ENCODE measurements at regions not wholly inside any gene's neighbourhood (a gene's known extent, or its start where the extent isn't known, plus 50 kb on each side); places are given as distances from the start of the nearest gene placed in this dataset.
"Not testable (repeated sequence)": the region's sequence is repeated elsewhere in the genome, so short reads cannot be mapped to it uniquely, and the experiment has no call there.

GRCh38 chrX:131845201-131845600, 177.9 kb upstream of the STK26 start:
- ATAC-seq: no peak
- intact Hi-C loops (cut with DNase I): loop anchor here (10.0 kb wide), 2 partner anchors 230 to 790 kb away; no protein-coding TSS in a partner anchor

DNA sequence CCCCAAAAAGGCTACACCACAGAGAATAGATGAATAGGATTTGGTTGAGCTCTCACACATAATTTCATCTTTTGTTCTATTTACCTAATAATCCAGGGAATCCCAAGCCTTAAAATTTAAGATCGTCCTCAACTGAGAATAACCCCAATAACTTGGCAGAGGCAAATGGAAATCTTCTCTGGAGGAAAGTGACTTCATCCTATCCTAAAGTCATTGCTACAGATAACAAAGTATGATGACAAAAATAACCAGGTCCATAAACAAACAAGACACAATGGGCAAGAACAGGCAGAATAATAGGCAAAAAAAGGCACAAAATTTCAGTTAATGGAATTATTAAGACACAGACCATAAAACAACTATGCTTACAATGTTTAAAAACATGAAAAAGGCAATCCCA, 177.3 kb upstream of the STK26 start:
- Histone ChIP-seq H3K4me1 (no peaks in the 10 kb centered on the region), H3K27ac (no peak overlapping the region), H3K27me3 (ENCODE audit: insufficient read depth in 3 of 3, low read length in 2 of 3) (peaks cover 0 to 31% (median 0%) of the 10 kb centered on the region in 3 donors), H3K9me3 (no peaks in the 10 kb centered on the region), H3K4me3 (no peak overlapping the region), H3K36me3 (ENCODE audit: insufficient read depth in 1 of 2, low read depth in 1 of 2) (no peaks in the 10 kb centered on the region)
- 0 to 10% (median 9%) methylated on average over 1 of the region's 1 CpG for WGBS, 3 donors
- no peak for ATAC-seq
- TF ChIP-seq, protein P1, sequence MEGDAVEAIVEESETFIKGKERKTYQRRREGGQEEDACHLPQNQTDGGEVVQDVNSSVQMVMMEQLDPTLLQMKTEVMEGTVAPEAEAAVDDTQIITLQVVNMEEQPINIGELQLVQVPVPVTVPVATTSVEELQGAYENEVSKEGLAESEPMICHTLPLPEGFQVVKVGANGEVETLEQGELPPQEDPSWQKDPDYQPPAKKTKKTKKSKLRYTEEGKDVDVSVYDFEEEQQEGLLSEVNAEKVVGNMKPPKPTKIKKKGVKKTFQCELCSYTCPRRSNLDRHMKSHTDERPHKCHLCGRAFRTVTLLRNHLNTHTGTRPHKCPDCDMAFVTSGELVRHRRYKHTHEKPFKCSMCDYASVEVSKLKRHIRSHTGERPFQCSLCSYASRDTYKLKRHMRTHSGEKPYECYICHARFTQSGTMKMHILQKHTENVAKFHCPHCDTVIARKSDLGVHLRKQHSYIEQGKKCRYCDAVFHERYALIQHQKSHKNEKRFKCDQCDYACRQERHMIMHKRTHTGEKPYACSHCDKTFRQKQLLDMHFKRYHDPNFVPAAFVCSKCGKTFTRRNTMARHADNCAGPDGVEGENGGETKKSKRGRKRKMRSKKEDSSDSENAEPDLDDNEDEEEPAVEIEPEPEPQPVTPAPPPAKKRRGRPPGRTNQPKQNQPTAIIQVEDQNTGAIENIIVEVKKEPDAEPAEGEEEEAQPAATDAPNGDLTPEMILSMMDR (IDR thresholded peaks at IDR 0.05): no peak
- intact Hi-C loops (cut with DNase I): loop anchor here (10.0 kb wide), 2 partner anchors 229 to 789 kb away; no protein-coding TSS in a partner anchor
- no peak for DNase-seq

More at GRCh38 chrX:131845201-131845600, 177.9 kb upstream of the STK26 start:
- H3K9me3 ChIP-seq: no peaks in the 10 kb centered on the region
- no peaks in the 10 kb centered on the region for H3K4me1 ChIP-seq
- H3K27ac ChIP-seq: no peak overlapping the region
- no peaks in the 10 kb centered on the region for H3K36me3 ChIP-seq (ENCODE audit: insufficient read depth in 1 of 2, low read depth in 1 of 2)
- H3K4me3 ChIP-seq: no peak overlapping the region
- WGBS, 3 donors: 66 to 80% (median 69%) methylated on average over 2 of the region's 2 CpGs
- peaks cover 0 to 31% (median 0%) of the 10 kb centered on the region in 3 donors for H3K27me3 ChIP-seq (ENCODE audit: insufficient read depth in 3 of 3, low read length in 2 of 3)
- no peak for DNase-seq
- TF ChIP-seq, protein P1 (IDR thresholded peaks at IDR 0.05): no peak

DNA sequence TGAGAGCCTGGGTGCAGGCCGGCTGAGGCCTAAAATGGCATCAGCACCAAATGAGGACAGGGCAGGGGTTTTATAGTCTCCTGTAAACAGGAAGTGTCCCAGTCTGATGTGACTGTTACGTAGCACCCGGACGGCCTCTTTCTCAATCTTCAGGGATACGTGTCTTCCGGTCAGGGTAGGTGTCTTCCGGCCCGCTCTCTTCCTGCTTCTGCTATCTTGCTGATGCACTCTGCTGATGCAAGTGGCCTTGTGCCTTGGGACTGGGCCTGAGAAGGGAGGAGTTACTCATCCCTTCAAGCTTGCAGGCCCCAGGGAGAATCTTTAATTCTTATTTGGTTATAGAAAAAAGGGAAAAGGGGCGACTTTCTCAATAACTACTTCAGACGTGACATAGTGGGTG, 172.1 kb upstream of the STK26 start:
- peaks cover 0 to 20% (median 0%) of the 10 kb centered on the region in 3 donors for H3K27me3 ChIP-seq (ENCODE audit: insufficient read depth in 3 of 3, low read length in 2 of 3)
- WGBS, 3 donors: 74 to 91% (median 89%) methylated on average over 10 of the region's 10 CpGs
- intact Hi-C loops (cut with DNase I); H3K36me3 ChIP-seq (ENCODE audit: insufficient read depth in 1 of 2, low read depth in 1 of 2); ATAC-seq; H3K27ac ChIP-seq; H3K4me1 ChIP-seq; H3K9me3 ChIP-seq; DNase-seq; H3K4me3 ChIP-seq: not testable (repeated sequence)

GRCh38 chrX:131853440-131853839, 169.7 kb upstream of the STK26 start:
- Histone ChIP-seq H3K27ac (no peak overlapping the region), H3K36me3 (ENCODE audit: insufficient read depth in 1 of 2, low read depth in 1 of 2) (no peaks in the 10 kb centered on the region), H3K9me3 (no peaks in the 10 kb centered on the region), H3K4me1 (no peaks in the 10 kb centered on the region), H3K4me3 (no peak overlapping the region), H3K27me3 (ENCODE audit: insufficient read depth in 3 of 3, low read length in 2 of 3) (peaks cover 0 to 10% (median 0%) of the 10 kb centered on the region in 3 donors)
- WGBS, 3 donors: 66 to 85% (median 76%) methylated on average over 4 of the region's 4 CpGs
- DNase-seq (no peak), ATAC-seq (no peak)
- TF ChIP-seq, protein P1 (IDR thresholded peaks at IDR 0.05): no peak
- intact Hi-C loops (cut with DNase I): no loop called here

DNA sequence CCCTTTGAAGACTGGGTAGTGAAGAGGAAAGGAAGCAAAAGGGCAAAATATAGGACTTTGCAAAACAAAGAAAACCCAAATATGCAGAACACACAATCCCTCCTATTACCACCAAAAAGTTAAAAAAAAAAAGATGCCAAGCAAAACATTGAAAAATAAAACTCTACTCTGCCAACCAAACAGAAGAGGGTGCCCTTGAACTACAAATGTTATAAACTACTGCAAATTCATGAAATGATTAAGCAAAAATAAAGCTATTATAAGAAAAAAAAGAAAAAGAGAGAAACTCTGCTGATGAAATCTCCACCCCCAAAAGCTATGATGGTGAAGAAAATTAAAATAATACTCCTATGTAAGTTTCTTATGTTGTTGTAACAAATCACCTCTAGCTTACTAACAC, 168.5 kb upstream of the STK26 start:
- Histone ChIP-seq H3K9me3 (no peaks in the 10 kb centered on the region), H3K27me3 (ENCODE audit: insufficient read depth in 3 of 3, low read length in 2 of 3) (peaks cover 0 to 9% (median 0%) of the 10 kb centered on the region in 3 donors), H3K36me3 (ENCODE audit: insufficient read depth in 1 of 2, low read depth in 1 of 2) (no peaks in the 10 kb centered on the region), H3K4me1 (no peaks in the 10 kb centered on the region), H3K27ac (no peak overlapping the region), H3K4me3 (no peak overlapping the region)
- no peak for DNase-seq
- no peak for ATAC-seq
- TF ChIP-seq, protein P1 (IDR thresholded peaks at IDR 0.05): no peak
- intact Hi-C loops (cut with DNase I): no loop called here
